ENCODE measurements at regions not wholly inside any gene's neighbourhood (a gene's known extent, or its start where the extent isn't known, plus 50 kb on each side); places are given as distances from the start of the nearest gene placed in this dataset.
"Not testable (repeated sequence)": the region's sequence is repeated elsewhere in the genome, so short reads cannot be mapped to it uniquely, and the experiment has no call there.

GRCh38 chr14:44649061-44649460 is 142.0 kb upstream of the FSCB start:
- no peak for DNase-seq
- TF ChIP-seq GATA1 (IDR thresholded peaks at IDR 0.05; ENCODE audit: low read depth, low read length) (no peak), POLR2A (IDR thresholded peaks at IDR 0.05; ENCODE audit: low read length) (no peak)

GRCh38 chr14:44640416-44640815 is 133.3 kb upstream of the FSCB start:
- TF ChIP-seq POLR2A (IDR thresholded peaks at IDR 0.05; ENCODE audit: low read length), result no peak
- no peak for TF ChIP-seq GATA1 (IDR thresholded peaks at IDR 0.05; ENCODE audit: low read depth, low read length)
- DNase-seq, result no peak

GRCh38 chr14:44639781-44640385 is 132.8 kb upstream of the FSCB start:
- TF ChIP-seq GATA1 (IDR thresholded peaks at IDR 0.05; ENCODE audit: low read depth, low read length), result no peak
- no peak for TF ChIP-seq POLR2A (IDR thresholded peaks at IDR 0.05; ENCODE audit: low read length)

GRCh38 chr14:44634692-44635091 is 127.6 kb upstream of the FSCB start:
- TF ChIP-seq POLR2A (IDR thresholded peaks at IDR 0.05; ENCODE audit: low read length) (no peak), GATA1 (IDR thresholded peaks at IDR 0.05; ENCODE audit: low read depth, low read length) (no peak)
- DNase-seq, result no peak

More at GRCh38 chr14:44639781-44640385, 132.8 kb upstream of the FSCB start:
- DNase-seq, result no peak

- DNase-seq, result no peak
- no peak for TF ChIP-seq POLR2A (IDR thresholded peaks at IDR 0.05; ENCODE audit: low read length)
- TF ChIP-seq GATA1 (IDR thresholded peaks at IDR 0.05; ENCODE audit: low read depth, low read length), result no peak
Measured at GRCh38 chr14:44626423-44626822, 119.3 kb upstream of the FSCB start.

- no peak for TF ChIP-seq POLR2A (IDR thresholded peaks at IDR 0.05; ENCODE audit: low read length)
- no peak for TF ChIP-seq GATA1 (IDR thresholded peaks at IDR 0.05; ENCODE audit: low read depth, low read length)
Measured at GRCh38 chr14:44625098-44625497, 118.0 kb upstream of the FSCB start.

DNA sequence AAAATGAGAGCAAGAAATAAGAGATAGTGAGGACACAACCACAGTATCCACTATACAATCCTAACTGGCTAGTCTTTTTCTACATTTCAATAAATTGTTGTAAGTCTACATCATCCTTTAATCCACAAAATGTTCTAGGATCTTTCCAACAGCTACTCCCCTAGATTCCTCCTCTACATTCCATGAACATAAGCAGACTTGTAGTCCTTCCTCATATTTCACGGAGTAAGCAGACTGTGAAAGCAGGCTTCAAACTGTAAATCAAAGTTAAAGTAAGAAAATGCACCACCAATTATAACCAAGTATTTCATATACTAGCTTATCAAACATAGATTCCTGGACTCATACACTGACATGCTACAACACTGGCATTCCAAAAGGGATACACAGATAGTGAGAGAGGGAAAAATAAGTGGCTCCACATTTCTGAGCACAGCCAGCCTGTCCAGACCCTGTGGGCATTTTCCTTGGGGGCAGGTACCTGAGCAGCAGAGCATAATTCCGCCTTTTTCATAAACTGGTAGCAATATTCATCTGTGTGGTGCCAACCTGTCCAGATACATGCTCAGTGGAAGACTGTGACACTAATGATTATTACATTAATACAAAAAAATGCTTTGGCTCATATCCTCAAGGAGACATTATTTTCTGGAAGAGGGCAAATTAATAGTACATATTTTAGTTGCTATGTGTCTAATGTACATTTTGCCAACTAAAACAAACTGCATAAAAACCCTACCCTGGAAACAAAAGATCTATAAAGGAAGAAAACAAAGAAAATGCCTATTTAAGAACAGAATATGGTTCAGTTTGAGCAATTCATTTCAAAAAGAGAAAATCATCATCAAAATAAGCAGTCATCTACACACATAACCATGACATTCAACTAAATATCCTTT is 113.3 kb upstream of the FSCB start:
- TF ChIP-seq GATA1 (IDR thresholded peaks at IDR 0.05; ENCODE audit: low read depth, low read length), result no peak
- no peak for TF ChIP-seq POLR2A (IDR thresholded peaks at IDR 0.05; ENCODE audit: low read length)
- no peak for DNase-seq

More at GRCh38 chr14:44625098-44625497, 118.0 kb upstream of the FSCB start:
- DNase-seq, result no peak

DNA sequence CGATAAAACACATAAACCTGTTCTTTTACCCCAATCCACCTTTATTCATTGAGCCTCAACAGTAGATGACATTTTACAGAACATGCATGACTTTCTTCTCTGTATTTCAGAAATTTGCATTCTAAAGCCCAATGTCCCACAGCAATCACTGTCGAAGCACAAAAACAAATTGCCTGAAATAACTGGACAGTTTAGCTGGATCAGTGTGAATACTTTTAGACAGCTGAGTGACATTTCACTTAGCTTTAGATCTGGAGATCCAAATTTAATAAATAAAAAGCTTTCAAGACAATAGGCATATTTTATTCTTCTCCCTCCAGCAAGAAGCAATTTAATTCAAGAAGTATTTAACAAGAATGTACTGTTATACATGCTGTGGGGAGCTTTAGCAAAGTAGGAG is 109.1 kb upstream of the FSCB start:
- no peak for DNase-seq
- TF ChIP-seq GATA1 (IDR thresholded peaks at IDR 0.05; ENCODE audit: low read depth, low read length) (no peak), POLR2A (IDR thresholded peaks at IDR 0.05; ENCODE audit: low read length) (no peak)

DNA sequence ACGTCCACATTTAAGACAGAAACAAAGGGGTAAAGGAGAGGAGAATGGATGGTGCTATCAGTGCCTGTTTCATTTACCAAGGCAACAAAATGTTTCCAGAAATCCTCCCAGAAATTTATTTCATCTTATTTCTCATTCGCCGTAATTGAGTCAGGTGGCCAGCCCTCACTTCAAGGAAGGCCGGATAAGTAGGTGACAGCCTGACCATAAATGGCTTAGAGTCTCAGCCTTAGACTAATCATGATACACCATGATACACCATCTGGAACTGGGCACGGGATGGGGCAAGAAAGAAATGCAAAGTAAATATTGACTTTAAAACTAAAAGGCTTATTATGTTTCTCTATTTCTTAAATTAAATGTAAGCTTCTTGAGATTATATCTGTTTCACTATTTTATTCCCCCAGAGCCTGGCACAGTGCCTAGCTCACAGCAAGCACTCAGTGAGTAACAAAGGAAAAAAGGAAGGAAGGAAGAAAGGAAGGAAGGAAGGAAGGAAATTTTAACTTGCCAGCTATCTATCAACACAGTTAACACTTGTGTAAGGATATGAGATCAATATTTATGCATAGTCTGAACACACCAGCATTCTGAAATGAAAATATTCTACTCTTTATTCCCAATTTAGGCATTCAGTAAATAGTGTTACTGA is 106.1 kb upstream of the FSCB start:
- TF ChIP-seq GATA1 (IDR thresholded peaks at IDR 0.05; ENCODE audit: low read depth, low read length) (no peak), POLR2A (IDR thresholded peaks at IDR 0.05; ENCODE audit: low read length) (no peak)

DNA sequence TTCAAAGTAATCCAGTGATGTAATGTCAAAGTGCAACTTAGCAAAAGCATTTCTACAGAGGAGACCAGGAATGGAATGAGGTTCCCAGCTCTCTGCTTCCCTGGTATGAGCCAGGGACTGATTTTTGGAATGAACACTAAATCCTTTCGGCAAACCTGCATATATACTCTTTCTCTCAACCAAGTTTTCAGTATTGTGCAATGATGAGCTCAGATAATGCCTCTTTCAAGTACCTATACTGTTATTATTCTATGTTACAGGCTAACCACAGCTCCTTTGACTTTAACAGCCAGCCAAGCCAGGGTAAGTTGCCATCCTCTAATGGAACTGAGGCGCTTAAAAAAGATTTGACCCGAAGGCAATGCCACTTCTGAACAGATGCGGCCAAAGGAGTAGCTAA is 104.9 kb upstream of the FSCB start:
- no peak for TF ChIP-seq GATA1 (IDR thresholded peaks at IDR 0.05; ENCODE audit: low read depth, low read length)
- no peak for TF ChIP-seq POLR2A (IDR thresholded peaks at IDR 0.05; ENCODE audit: low read length)
- no peak for DNase-seq

More for the DNA sequence above, 106.1 kb upstream of the FSCB start:
- no peak for DNase-seq

DNA sequence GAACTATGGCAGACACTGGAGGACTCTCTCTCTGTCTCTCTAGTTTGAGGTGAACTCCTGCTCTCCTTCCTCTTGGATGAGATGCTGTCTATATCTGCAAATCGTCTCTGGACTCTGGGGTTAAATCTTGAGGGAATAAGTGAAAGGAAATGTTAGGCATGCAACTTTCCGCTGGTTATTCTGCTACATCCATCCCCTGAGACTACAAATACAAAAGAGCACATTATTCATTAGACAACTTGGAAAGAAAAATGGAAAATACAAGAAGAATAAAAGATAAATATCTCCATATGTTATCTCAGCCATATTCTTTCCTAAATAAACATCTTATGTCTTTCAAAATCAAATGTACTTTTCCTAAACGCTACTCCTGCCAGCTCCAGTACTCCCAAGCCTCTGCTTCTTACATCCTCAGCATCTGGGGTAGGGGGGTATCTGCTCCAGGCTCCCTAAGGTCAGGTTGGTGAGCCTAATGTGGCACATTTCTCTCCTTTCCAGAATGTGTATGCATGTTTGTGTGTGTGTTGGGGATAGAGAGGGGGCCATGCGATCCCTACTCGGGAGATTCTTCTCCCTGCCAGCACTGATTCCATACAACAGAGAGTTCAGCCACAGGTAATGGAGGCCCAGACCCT is 102.9 kb upstream of the FSCB start:
- DNase-seq, result no peak
- TF ChIP-seq POLR2A (IDR thresholded peaks at IDR 0.05; ENCODE audit: low read length) (no peak), GATA1 (IDR thresholded peaks at IDR 0.05; ENCODE audit: low read depth, low read length) (no peak)

GRCh38 chr14:44609201-44609600 is 102.1 kb upstream of the FSCB start:
- no peak for DNase-seq
- TF ChIP-seq GATA1 (IDR thresholded peaks at IDR 0.05; ENCODE audit: low read depth, low read length), result no peak
- TF ChIP-seq POLR2A (IDR thresholded peaks at IDR 0.05; ENCODE audit: low read length), result no peak

- DNase-seq, result no peak
- TF ChIP-seq GATA1 (IDR thresholded peaks at IDR 0.05; ENCODE audit: low read depth, low read length) (no peak), POLR2A (IDR thresholded peaks at IDR 0.05; ENCODE audit: low read length) (no peak)
Measured at GRCh38 chr14:44607701-44608100, 100.6 kb upstream of the FSCB start.

GRCh38 chr14:44606576-44606975 is 99.5 kb upstream of the FSCB start:
- TF ChIP-seq GATA1 (IDR thresholded peaks at IDR 0.05; ENCODE audit: low read depth, low read length), result no peak
- no peak for DNase-seq

GRCh38 chr14:44601266-44601665 is 94.2 kb upstream of the FSCB start:
- not testable (repeated sequence) for DNase-seq

Data from erythroblast (primary cell).